ENCODE measurements at regions not wholly inside any gene's neighbourhood (a gene's known extent, or its start where the extent isn't known, plus 50 kb on each side); places are given as distances from the start of the nearest gene placed in this dataset.

DNA sequence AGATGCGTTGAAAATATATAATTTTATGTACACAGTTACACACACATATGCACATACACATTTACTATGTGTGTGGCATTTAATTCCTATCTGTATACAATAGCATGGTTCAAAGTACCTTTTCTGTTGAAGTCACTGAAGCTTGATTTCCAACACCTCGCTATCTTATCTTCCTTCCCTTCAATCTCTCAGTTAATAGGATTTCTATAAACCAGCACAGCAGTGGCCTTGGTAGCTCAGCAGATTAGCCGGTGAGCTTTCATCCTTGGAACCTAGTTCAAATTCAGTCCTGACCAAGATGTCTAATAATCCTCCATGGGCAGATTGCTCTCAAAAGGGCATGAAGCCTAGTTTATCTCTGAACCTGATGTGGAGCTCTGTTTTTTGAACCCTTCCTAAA is 2389.5 kb downstream of the MAT2B start:
- no peak for TF ChIP-seq CTCF (conservative IDR thresholded peaks at IDR 0.05)
- H3K27ac ChIP-seq: no peak overlapping the region

DNA sequence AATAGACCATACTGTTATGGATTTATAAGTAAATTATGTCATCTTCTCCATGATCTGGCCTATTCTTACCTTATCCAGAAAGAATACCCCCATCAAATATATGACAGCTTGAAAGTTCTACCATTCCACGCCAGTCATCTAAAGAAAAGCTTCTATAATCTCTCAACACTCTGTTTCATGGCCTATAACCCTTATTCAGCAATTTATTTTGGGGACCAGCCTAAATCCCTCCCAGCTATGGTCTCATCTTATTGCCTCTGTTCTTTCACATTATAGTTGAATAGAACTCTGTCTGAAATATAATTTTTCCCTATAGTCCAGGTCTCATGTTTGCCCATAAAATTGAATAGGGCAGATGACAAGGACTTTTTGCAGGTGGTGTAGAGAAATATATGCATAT is 2387.6 kb upstream of the WWC1 start:
- TF ChIP-seq CTCF (conservative IDR thresholded peaks at IDR 0.05): no peak
- no peak overlapping the region for H3K27ac ChIP-seq

DNA sequence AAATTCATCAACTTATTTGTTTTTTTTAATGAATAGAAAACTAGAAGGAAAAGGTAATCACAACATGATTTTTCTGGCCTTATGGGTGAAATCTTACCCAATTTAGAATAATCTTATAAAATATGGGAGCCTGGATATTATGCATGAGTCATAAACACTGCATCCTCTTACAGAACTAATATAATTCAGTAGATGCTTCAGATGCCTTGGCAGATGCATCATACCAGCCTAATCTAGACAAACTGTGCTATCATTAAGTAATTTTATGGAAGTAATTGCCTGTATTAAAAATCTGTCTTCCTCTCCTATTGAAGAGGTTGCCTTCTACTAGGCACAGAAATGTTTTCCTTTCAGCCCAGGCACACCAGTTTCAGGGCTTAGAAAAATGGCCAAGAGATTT is 2384.6 kb upstream of the WWC1 start:
- TF ChIP-seq CTCF (conservative IDR thresholded peaks at IDR 0.05): no peak
- H3K27ac ChIP-seq: no peak overlapping the region

DNA sequence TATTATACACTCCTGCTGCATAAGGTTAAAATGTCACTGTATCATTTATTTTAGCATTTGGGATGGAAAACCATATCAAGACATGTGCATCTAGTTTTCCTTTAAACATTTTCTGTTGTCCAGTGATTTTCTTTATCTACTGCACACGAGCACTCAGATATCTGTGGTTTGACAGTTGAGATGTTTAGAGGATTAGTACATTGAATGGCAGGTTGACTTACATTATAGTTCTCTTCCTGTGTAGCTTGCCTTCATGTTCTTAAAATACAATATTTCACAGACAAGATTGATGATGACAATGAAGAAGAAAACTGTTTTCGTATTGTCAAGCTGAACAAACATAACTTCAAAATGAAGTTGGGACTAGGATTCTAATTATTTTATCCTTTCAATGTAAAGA is 2378.4 kb upstream of the WWC1 start:
- H3K27ac ChIP-seq: no peak overlapping the region
- TF ChIP-seq CTCF (conservative IDR thresholded peaks at IDR 0.05): no peak

DNA sequence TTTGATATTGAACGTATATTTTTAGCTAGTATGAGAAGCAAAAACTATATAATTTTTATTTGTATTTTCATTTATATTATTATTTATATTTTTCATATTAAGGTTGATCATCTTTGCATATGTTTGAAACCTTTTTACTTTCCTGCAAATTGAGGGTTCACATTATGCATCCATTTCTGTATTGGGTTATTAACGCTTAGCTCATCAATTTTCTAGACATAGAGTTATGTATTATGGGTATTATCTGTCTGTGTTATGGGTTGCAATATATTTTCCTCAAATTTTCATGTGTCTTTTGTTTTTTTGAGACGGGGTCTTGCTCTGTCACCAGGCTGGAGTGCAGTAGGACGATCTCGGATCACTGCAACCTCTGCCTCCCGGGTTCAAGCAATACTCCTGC is 2377.0 kb upstream of the WWC1 start:
- no peak for TF ChIP-seq CTCF (conservative IDR thresholded peaks at IDR 0.05)
- H3K27ac ChIP-seq: no peak overlapping the region

DNA sequence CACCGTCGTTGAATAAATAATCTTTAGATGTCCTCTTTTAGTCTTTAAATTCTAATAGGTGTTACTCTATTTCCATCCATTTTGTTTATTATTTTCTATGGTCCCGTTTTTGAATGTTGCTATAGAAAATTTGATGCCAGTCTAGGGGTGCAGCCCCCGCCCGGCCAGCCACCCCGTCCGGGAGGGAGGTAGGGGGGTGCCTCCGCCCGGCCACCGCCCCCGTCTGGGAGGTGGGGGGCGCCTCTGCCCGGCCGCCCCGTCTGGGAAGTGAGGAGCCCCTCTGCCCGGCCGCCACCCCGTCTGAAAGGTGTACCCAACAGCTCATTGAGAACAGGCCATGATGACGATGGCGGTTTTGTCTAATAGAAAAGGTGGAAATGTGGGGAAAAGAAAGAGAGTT is 2372.2 kb upstream of the WWC1 start:
- TF ChIP-seq CTCF (conservative IDR thresholded peaks at IDR 0.05): no peak
- no peak overlapping the region; the same call in 1 of the 2 replicates for H3K27ac ChIP-seq

DNA sequence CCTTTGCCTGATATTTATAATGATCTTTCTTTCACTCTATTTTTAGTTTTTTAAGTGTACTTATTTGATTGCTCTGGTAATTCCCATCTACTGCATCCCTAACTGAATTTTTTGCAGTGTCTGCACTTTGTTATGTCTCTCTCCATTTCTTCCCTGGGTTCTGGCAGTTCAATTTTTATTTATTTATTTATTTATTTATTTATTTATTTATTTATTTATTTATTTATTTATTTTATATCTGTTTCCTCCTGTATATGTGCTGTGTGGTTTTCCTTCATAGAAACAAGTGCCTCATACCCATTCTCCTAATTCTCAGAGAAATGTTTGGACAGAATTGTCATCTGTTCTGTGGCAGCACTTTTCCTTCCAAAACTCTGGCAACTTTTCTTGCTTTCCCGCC is 2370.8 kb upstream of the WWC1 start:
- peak overlapping the region; percentile 73 for H3K27ac ChIP-seq
- no peak for TF ChIP-seq CTCF (conservative IDR thresholded peaks at IDR 0.05)

DNA sequence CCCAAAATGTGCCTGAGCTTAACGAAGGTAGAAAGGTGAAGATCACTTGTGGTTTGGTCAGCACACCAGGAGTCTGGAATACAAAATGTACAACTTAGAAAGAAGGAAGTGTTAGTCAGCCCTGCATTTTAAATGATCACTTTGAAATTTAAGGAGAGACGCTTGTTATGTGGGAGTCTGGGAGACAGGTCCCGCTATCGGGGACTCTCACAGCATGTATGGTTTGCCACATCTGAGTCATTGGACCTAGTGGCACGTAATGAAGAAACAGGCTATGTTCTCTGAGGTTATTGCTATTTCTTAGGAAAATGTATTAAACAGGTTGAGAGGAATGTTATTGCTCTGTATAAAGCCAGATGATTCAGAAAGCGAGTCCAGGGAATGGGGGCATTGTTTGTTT is 2362.5 kb upstream of the WWC1 start:
- no peak for TF ChIP-seq CTCF (conservative IDR thresholded peaks at IDR 0.05)
- no peak overlapping the region for H3K27ac ChIP-seq
